ENCODE measurements at regions not wholly inside any gene's neighbourhood (a gene's known extent, or its start where the extent isn't known, plus 50 kb on each side); places are given as distances from the start of the nearest gene placed in this dataset.

DNA sequence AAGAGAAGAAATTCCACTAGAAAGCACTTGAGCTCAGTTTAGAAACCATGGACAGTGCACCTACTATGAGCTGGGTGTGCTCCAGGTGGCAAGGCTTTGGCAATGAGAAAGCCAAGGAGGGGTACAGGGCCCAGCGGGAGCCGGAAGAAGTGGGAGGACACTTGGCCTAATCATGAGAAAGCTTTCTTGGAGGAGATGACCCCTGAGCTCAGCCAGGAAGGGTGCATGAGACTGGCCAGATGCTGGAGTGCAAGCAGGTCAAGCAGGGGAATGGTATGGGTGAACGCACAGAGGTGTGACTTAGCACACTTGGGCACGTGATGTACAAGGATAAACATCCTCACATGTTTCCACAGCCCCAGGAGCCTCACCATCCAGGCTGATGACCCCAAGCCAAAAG lies 97.2 kb upstream of the GLI2 start:
- no peak for TF ChIP-seq CTCF (conservative IDR thresholded peaks at IDR 0.05 in 1 of 2, IDR thresholded peaks at IDR 0.05 in 1 of 2; ENCODE audit: extremely low read depth in 1 of 2, insufficient read depth in 1 of 2, low read depth in 1 of 2, low read length in 2 of 2)
- no peak for TF ChIP-seq EZH2 (IDR thresholded peaks at IDR 0.05; ENCODE audit: borderline replicate concordance, low read length)
